Upper lobe of left lung (tissue), 4 donors: ENCODE measurements at regions not wholly inside any gene's neighbourhood (a gene's known extent, or its start where the extent isn't known, plus 50 kb on each side); places are given as distances from the start of the nearest gene placed in this dataset.

Experiments
- CTCF ChIP-seq, 6 experiments: fragments of 450-650 bp in 4 of 6; fragments of 200-600 bp in 2 of 6; sonication (generic) in 2 of 6; IDR thresholded peaks; one replicate each; pipeline ENCODE4 v1.5.1; 2016 to 2019; ENCODE audit warnings: antibody characterized with exemption in 6 of 6
- POLR2A ChIP-seq, 4 donors: fragments of 450-650 bp; IDR thresholded peaks; one replicate each; pipeline ENCODE4 v1.5.1; 2016 to 2017; ENCODE audit warnings: antibody characterized with exemption in 4 of 4, mild to moderate bottlenecking in 2 of 4

DNA sequence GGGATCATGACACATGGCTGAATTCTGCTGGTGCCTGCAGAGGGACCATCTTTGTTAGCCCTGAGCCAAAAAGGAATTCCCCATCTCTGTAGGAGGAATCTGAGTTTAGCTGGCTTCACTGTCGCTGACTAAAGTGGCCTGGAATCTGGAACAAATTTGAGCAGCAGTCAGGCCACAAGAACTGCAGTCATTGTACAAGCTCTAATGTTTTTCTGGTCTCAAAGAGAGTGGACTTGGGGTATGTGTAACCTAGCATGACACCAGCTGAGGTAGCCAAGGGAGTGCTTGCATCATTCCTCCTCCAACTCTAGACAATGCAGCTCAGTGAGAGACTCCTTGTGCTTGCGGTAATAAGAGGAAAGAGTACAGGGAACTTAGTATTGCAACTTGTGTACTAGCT lies 539.1 kb upstream of the LRRTM4 start:
- TF ChIP-seq POLR2A (IDR thresholded peaks at IDR 0.05) (no peak), CTCF (IDR thresholded peaks at IDR 0.05) (no peak)
